Spleen (tissue), 7 donors: ENCODE measurements at regions not wholly inside any gene's neighbourhood (a gene's known extent, or its start where the extent isn't known, plus 50 kb on each side); places are given as distances from the start of the nearest gene placed in this dataset.
"Not testable (repeated sequence)": the region's sequence is repeated elsewhere in the genome, so short reads cannot be mapped to it uniquely, and the experiment has no call there.

Source experiments
- CTCF ChIP-seq, 11 experiments: fragments of 200-600 bp in 7 of 11; fragments of 450-650 bp in 4 of 11; sonication (generic) in 4 of 11; IDR thresholded peaks in 8 of 11; conservative IDR thresholded peaks in 3 of 11; 1 replicate in 7 of 11; 2 replicates in 4 of 11; pipeline versions ENCODE4 v1.4.0 to v1.8.0; 2016 to 2021; ENCODE audit warnings: antibody characterized with exemption in 11 of 11, inconsistent platforms in 4 of 11, mild to moderate bottlenecking in 1 of 11
- POLR2A ChIP-seq, 3 donors: fragments of 450-650 bp; IDR thresholded peaks; one replicate each; pipeline ENCODE4 v1.5.1; 2017; ENCODE audit warnings: antibody characterized with exemption in 3 of 3, mild to moderate bottlenecking in 1 of 3
- donor health status: DM: no; HTN: no; CAD: no; lungs with moderate emphysema.
- donor health status: DM: no; HTN: no; CAD: no.
- donor health status: DM: no; HTN: no; CAD: no.

GRCh38 chr14:96720702-96721101 is 76.5 kb upstream of the VRK1 start:
- not testable (repeated sequence) for TF ChIP-seq POLR2A (IDR thresholded peaks at IDR 0.05); CTCF (IDR thresholded peaks at IDR 0.05 in 8 of 11, conservative IDR thresholded peaks at IDR 0.05 in 3 of 11)
